ENCODE measurements at regions not wholly inside any gene's neighbourhood (a gene's known extent, or its start where the extent isn't known, plus 50 kb on each side); places are given as distances from the start of the nearest gene placed in this dataset.

DNA sequence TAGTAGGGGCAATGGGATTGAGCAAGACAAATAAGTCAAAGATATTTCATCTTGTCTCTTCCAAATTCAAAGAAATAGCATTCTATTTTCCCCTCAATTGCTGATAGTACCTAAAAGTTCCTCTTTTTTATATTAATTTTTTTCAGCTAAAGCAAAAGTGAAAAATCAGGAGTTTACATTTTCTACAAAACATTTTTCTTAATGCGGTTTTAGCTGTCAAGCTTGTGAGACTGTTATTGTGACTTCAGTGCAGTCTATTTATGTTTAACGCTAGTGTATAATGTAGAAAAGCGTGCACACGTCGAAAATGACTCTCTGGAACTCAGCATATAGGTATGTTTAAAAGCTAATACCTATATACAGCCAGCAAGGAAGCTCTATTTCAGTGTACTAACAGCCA is 119.8 kb downstream of the BTBD3 start:
- intact Hi-C loops (cut with DNase I), result no loop called here
- TF ChIP-seq POLR2A (IDR thresholded peaks at IDR 0.05), result no peak
- TF ChIP-seq, protein P1, sequence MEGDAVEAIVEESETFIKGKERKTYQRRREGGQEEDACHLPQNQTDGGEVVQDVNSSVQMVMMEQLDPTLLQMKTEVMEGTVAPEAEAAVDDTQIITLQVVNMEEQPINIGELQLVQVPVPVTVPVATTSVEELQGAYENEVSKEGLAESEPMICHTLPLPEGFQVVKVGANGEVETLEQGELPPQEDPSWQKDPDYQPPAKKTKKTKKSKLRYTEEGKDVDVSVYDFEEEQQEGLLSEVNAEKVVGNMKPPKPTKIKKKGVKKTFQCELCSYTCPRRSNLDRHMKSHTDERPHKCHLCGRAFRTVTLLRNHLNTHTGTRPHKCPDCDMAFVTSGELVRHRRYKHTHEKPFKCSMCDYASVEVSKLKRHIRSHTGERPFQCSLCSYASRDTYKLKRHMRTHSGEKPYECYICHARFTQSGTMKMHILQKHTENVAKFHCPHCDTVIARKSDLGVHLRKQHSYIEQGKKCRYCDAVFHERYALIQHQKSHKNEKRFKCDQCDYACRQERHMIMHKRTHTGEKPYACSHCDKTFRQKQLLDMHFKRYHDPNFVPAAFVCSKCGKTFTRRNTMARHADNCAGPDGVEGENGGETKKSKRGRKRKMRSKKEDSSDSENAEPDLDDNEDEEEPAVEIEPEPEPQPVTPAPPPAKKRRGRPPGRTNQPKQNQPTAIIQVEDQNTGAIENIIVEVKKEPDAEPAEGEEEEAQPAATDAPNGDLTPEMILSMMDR (IDR thresholded peaks at IDR 0.05), result no peak
- TF ChIP-seq POLR2AphosphoS5 (IDR thresholded peaks at IDR 0.05; ENCODE audit: insufficient read depth in 1 of 2, low read depth in 1 of 2), result no peak
- no peaks in the 10 kb centered on the region for H3K36me3 ChIP-seq

DNA sequence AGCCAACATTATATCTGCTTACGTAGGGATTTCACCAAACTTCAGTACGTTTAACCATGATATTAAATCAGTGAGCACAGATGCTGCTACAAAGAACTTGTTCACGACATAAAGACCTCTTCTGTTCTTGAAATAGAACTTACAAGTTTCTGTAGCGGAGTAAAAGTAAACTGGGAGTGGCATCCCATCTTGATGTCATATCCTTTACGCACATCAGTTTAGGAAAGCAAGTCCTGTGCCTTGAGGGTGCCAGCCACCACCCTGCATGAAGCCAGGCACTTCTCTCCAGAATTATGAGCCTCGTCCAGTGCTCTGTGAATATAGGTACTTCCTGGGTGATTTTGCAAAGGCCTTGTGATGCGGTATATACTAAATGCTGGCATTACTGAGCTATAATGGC is 122.6 kb downstream of the BTBD3 start:
- no peaks in the 10 kb centered on the region for H3K27me3 ChIP-seq
- H3K36me3 ChIP-seq, result no peaks in the 10 kb centered on the region
- no peaks in the 10 kb centered on the region for H3K9me3 ChIP-seq
- no peak overlapping the region for H3K4me3 ChIP-seq
- no peaks in the 10 kb centered on the region for H3K4me1 ChIP-seq
- TF ChIP-seq POLR2A (IDR thresholded peaks at IDR 0.05) (no peak), POLR2AphosphoS5 (IDR thresholded peaks at IDR 0.05; ENCODE audit: insufficient read depth in 1 of 2, low read depth in 1 of 2) (no peak)
- no peak overlapping the region for H3K27ac ChIP-seq
- intact Hi-C loops (cut with DNase I), result no loop called here
- peak in 1 of 2 donors; percentile 19 for DNase-seq (ENCODE audit: extremely low spot score in 2 of 2)

More for the DNA sequence above, 119.8 kb downstream of the BTBD3 start:
- no peaks in the 10 kb centered on the region for H3K9me3 ChIP-seq
- DNase-seq (ENCODE audit: extremely low spot score in 2 of 2), result no peak
- H3K4me3 ChIP-seq, result no peak overlapping the region
- H3K27me3 ChIP-seq, result no peaks in the 10 kb centered on the region
- no peaks in the 10 kb centered on the region for H3K4me1 ChIP-seq
- H3K27ac ChIP-seq, result no peak overlapping the region

DNA sequence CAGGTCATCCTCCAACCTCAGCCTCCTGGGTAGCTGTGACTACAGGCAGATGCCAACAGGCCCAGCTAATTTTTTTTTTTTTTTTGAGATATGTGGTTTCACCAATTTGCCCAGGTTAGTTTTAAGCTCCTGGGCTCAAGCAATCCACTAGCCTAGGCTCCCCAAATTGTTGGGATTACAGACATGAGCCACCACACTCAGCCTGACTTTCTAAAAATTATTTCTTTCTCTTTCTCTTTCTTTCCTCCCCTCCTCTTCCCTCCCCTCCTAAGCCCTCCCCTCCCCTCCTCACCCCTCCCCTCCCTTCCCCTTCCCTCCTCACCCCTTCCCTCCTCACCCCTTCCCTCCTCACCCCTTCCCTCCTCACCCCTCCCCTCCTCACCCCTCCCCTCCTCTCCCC is 127.3 kb downstream of the BTBD3 start:
- H3K27ac ChIP-seq, result no peak overlapping the region
- no peak for DNase-seq (ENCODE audit: extremely low spot score in 2 of 2)
- no peaks in the 10 kb centered on the region for H3K9me3 ChIP-seq
- H3K27me3 ChIP-seq, result no peaks in the 10 kb centered on the region
- intact Hi-C loops (cut with DNase I), result no loop called here
- no peaks in the 10 kb centered on the region for H3K4me1 ChIP-seq
- no peaks in the 10 kb centered on the region for H3K36me3 ChIP-seq
- H3K4me3 ChIP-seq, result no peak overlapping the region
- TF ChIP-seq, protein P1 (IDR thresholded peaks at IDR 0.05), result no peak
- no peak for TF ChIP-seq POLR2AphosphoS5 (IDR thresholded peaks at IDR 0.05; ENCODE audit: insufficient read depth in 1 of 2, low read depth in 1 of 2)
- no peak for TF ChIP-seq POLR2A (IDR thresholded peaks at IDR 0.05)

DNA sequence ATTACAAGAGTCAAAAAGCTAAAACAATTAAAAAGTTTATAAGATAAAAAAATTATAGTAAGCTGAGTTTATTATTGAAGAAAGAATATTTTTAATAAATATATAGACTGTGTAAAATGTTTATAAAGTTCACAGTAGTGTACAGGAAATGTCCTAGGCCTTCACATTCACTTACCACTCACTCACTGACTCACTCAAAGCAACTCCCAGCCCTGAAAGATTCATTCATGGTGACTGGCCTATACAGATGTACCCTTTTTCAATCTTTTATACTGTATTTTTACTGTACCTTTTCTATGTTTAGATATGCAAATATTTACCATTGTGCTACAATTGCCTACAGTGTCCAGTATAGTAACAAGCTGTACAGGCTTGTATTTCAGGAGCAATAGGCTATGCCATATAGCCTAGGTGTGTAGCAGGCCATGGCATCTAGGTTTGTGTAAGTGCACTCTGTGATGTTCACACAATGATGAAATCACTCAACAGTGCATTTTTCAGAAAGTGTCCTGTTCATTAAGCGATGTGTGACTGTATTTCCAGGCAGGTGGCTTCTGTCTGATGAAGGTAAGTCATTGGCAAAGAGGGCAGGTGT is 130.2 kb downstream of the BTBD3 start:
- intact Hi-C loops (cut with DNase I), result no loop called here
- H3K4me3 ChIP-seq, result no peak overlapping the region
- no peaks in the 10 kb centered on the region for H3K4me1 ChIP-seq
- no peaks in the 10 kb centered on the region for H3K9me3 ChIP-seq
- H3K27ac ChIP-seq, result no peak overlapping the region
- H3K27me3 ChIP-seq, result no peaks in the 10 kb centered on the region
- peak in 1 of 2 donors; percentile 40 for DNase-seq (ENCODE audit: extremely low spot score in 2 of 2)
- TF ChIP-seq POLR2AphosphoS5 (IDR thresholded peaks at IDR 0.05; ENCODE audit: insufficient read depth in 1 of 2, low read depth in 1 of 2) (no peak), POLR2A (IDR thresholded peaks at IDR 0.05) (no peak)
- TF ChIP-seq, protein P1 (IDR thresholded peaks at IDR 0.05), result no peak
- no peaks in the 10 kb centered on the region for H3K36me3 ChIP-seq

DNA sequence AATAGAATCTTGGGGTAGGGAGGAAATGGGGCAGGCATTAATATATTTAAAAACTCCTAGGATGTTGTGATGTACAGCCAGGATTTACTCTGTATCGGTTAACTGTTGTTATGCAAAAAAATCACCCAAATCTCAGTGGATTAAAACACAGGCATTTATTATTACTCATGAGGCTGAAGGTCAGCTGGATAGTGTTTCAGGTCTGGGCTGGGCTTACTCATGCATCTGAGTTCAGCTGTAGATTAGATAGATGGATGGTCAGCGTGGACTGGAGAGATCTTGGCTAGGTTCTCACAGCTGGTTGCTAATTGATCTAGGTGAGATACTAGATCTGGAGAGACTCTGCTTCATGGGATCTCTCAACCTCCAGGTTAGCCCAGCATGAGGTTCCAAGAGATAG is 131.4 kb downstream of the BTBD3 start:
- H3K4me3 ChIP-seq, result no peak overlapping the region
- H3K27me3 ChIP-seq, result no peaks in the 10 kb centered on the region
- H3K27ac ChIP-seq, result no peak overlapping the region
- TF ChIP-seq POLR2AphosphoS5 (IDR thresholded peaks at IDR 0.05; ENCODE audit: insufficient read depth in 1 of 2, low read depth in 1 of 2) (no peak), POLR2A (IDR thresholded peaks at IDR 0.05) (no peak)
- TF ChIP-seq, protein P1 (IDR thresholded peaks at IDR 0.05), result no peak
- no peaks in the 10 kb centered on the region for H3K9me3 ChIP-seq
- DNase-seq (ENCODE audit: extremely low spot score in 2 of 2), result peak in 1 of 2 donors; percentile 25
- intact Hi-C loops (cut with DNase I), result no loop called here
- H3K4me1 ChIP-seq, result no peaks in the 10 kb centered on the region
- no peaks in the 10 kb centered on the region for H3K36me3 ChIP-seq

Measured in vagina (tissue), 2 donors.